Transverse colon (tissue), 4 donors: ENCODE measurements at regions not wholly inside any gene's neighbourhood (a gene's known extent, or its start where the extent isn't known, plus 50 kb on each side); places are given as distances from the start of the nearest gene placed in this dataset.

Experiments
- CTCF ChIP-seq, 5 experiments: fragments of 200-600 bp in 3 of 5; fragments of 450-650 bp in 2 of 5; sonication (generic) in 3 of 5; IDR thresholded peaks; 1 replicate in 2 of 5; 2 replicates in 3 of 5; pipeline ENCODE4 v1.5.1; 2016 to 2017; ENCODE audit warnings: antibody characterized with exemption in 5 of 5, inconsistent platforms in 3 of 5, mild to moderate bottlenecking in 2 of 5, moderate library complexity in 1 of 5
- POLR2AphosphoS5 ChIP-seq, 3 donors: sonication (generic); formaldehyde crosslinking; IDR thresholded peaks; one replicate each; pipeline ENCODE4 v1.6.1; 2016; ENCODE audit warnings: antibody characterized with exemption in 3 of 3

GRCh38 chr5:111627862-111628261 lies 115.5 kb upstream of the STARD4 start:
- no peak for TF ChIP-seq CTCF (IDR thresholded peaks at IDR 0.05)
- TF ChIP-seq POLR2AphosphoS5 (IDR thresholded peaks at IDR 0.05) = no peak
